ENCODE measurements at regions not wholly inside any gene's neighbourhood (a gene's known extent, or its start where the extent isn't known, plus 50 kb on each side); places are given as distances from the start of the nearest gene placed in this dataset.

GRCh38 chr3:117695871-117696645, 986.5 kb downstream of the TUSC7 start:
- no peak for DNase-seq

GRCh38 chr3:117696851-117697407, 987.4 kb downstream of the TUSC7 start:
- no peak for DNase-seq

GRCh38 chr3:117699058-117699457, 989.5 kb downstream of the TUSC7 start:
- DNase-seq, result no peak

- no peak for DNase-seq
Observed at GRCh38 chr3:117700573-117701360, 991.2 kb downstream of the TUSC7 start.

GRCh38 chr3:117705011-117705410, 995.4 kb downstream of the TUSC7 start:
- no peak for DNase-seq

GRCh38 chr3:117706037-117706436, 996.5 kb downstream of the TUSC7 start:
- no peak for DNase-seq

GRCh38 chr3:117706756-117707155, 997.2 kb downstream of the TUSC7 start:
- no peak for DNase-seq

- DNase-seq, result no peak
Observed at GRCh38 chr3:117708601-117709000, 999.0 kb downstream of the TUSC7 start.

GRCh38 chr3:117709108-117709507, 999.5 kb downstream of the TUSC7 start:
- no peak for DNase-seq

- DNase-seq, result no peak
Observed at GRCh38 chr3:117710501-117710900, 1000.9 kb downstream of the TUSC7 start.

- DNase-seq, result peak; percentile 12
Observed at GRCh38 chr3:117719316-117719926, 1009.8 kb downstream of the TUSC7 start.

GRCh38 chr3:117721866-117722265, 1012.3 kb downstream of the TUSC7 start:
- no peak for DNase-seq

- DNase-seq, result no peak
Observed at GRCh38 chr3:117722856-117723255, 1013.3 kb downstream of the TUSC7 start.

GRCh38 chr3:117723825-117724224, 1014.2 kb downstream of the TUSC7 start:
- no peak for DNase-seq

- no peak for DNase-seq
Observed at GRCh38 chr3:117725314-117725713, 1015.7 kb downstream of the TUSC7 start.

- DNase-seq, result no peak
Observed at GRCh38 chr3:117726776-117727175, 1017.2 kb downstream of the TUSC7 start.

- no peak for DNase-seq
Observed at GRCh38 chr3:117728226-117728625, 1018.6 kb downstream of the TUSC7 start.

GRCh38 chr3:117734496-117734895, 1024.9 kb downstream of the TUSC7 start:
- no peak for DNase-seq

GRCh38 chr3:117735481-117736101, 1026.0 kb downstream of the TUSC7 start:
- no peak for DNase-seq

- DNase-seq, result no peak
Observed at GRCh38 chr3:117736846-117737245, 1027.3 kb downstream of the TUSC7 start.

GRCh38 chr3:117743993-117744392, 1034.4 kb downstream of the TUSC7 start:
- DNase-seq, result no peak

- DNase-seq, result no peak
Observed at GRCh38 chr3:117744935-117745334, 1035.4 kb downstream of the TUSC7 start.

- no peak for DNase-seq
Observed at GRCh38 chr3:117745516-117745915, 1035.9 kb downstream of the TUSC7 start.

All from DMS 273 treated with DMSO at 0.1 percent for 48 hours (cell line).